A549 (cell line): ENCODE measurements at regions not wholly inside any gene's neighbourhood (a gene's known extent, or its start where the extent isn't known, plus 50 kb on each side); places are given as distances from the start of the nearest gene placed in this dataset.
A peak's percentile ranks its signal among the peaks of the same experiment; 100 is the strongest.

Source experiments
- ATAC-seq, 2 experiments: fragments of 200-7000 bp in 1 of 2; fragments of >200 bp in 1 of 2; cut with Nextera tagmentation in 1 of 2; cut with Tn5 transposase in 1 of 2; 3 replicates each; pipeline versions ENCODE4 v1.8.0 to v1.9.1; 2018 to 2020; ENCODE audit warnings: mild to moderate bottlenecking in 1 of 2, moderate library complexity in 1 of 2
- CTCF ChIA-PET: fragments of 300-600 bp; sonication (Branson Sonifier 250); formaldehyde crosslinking; extraction: SDS; loops from one replicate; lab custom pipeline; 2021; ENCODE audit warnings: antibody characterized with exemption, inconsistent platforms; lab: Yijun Ruan, JAX
- POLR2A ChIA-PET: fragments of 350-600 bp; formaldehyde crosslinking; extraction: SDS; loops from one replicate; lab custom pipeline; 2021; ENCODE audit warnings: antibody characterized with exemption, inconsistent platforms; lab: Yijun Ruan, JAX
- DNase-seq, 2 experiments: peaks; one replicate each; pipeline versions ENCODE4 v3.0.0 to v3.0.0-alpha.2; 2011 to 2016; ENCODE audit warnings: low read depth in 1 of 2, low spot score in 1 of 2
- FAIRE-seq: peaks from 2 replicates; lab custom pipeline; 2011; peaks lifted over from hg19 to GRCh38; lab: Jason Lieb, UNC
- H3K27ac ChIP-seq, 2 experiments: fragments of >200 bp; sonication (Bioruptor Twin); formaldehyde crosslinking; 3 replicates each; pipeline ENCODE4 v1.5.1; 2016 to 2017
- H3K4me1 ChIP-seq: fragments of >200 bp; sonication (Bioruptor Twin); formaldehyde crosslinking; 3 replicates; pipeline ENCODE4 v1.6.1; 2016
- H3K4me2 ChIP-seq: fragments of >200 bp; sonication (Bioruptor Twin); formaldehyde crosslinking; 3 replicates; pipeline ENCODE4 v1.6.1; 2016
- H3K4me3 ChIP-seq: fragments of >200 bp; sonication (Bioruptor Twin); formaldehyde crosslinking; 3 replicates; pipeline ENCODE4 v1.5.1; 2016
- H3K9me3 ChIP-seq: fragments of >200 bp; sonication (Bioruptor Twin); formaldehyde crosslinking; 3 replicates; pipeline ENCODE4 v1.6.1; 2016
- BHLHE40 ChIP-seq: IDR thresholded peaks from 2 replicates; pipeline ENCODE4 v1.6.1; 2012; ENCODE audit warnings: low read depth, low read length, inconsistent platforms
- CBX2 ChIP-seq: fragments of 200-600 bp; sonication (generic); IDR thresholded peaks from 2 replicates; pipeline ENCODE4 v1.6.1; 2016; ENCODE audit warnings: low read depth, mild to moderate bottlenecking, borderline replicate concordance
- CEBPB ChIP-seq, 2 experiments: fragments of >200 bp in 1 of 2; sonication (Bioruptor Twin) in 1 of 2; formaldehyde crosslinking in 1 of 2; IDR thresholded peaks; 2 replicates each; pipeline ENCODE4 v1.6.1; 2012 to 2016
- CHD2 ChIP-seq: fragments of 150-350 bp; IDR thresholded peaks from 2 replicates; pipeline ENCODE4 v1.6.1; 2014; ENCODE audit warnings: low read length; ENCODE audit not compliant: partially characterized antibody
- E2F6 ChIP-seq: IDR thresholded peaks from 2 replicates; pipeline ENCODE4 v1.6.1; 2012; ENCODE audit warnings: low read depth, borderline replicate concordance
- ELK1 ChIP-seq: fragments of 150-350 bp; IDR thresholded peaks from 2 replicates; pipeline ENCODE4 v1.6.1; 2014; ENCODE audit warnings: low read depth, mild to moderate bottlenecking, low read length
- FOSB ChIP-seq: fragments of 250-450 bp; sonication (Bioruptor Pico); IDR thresholded peaks from 2 replicates; pipeline ENCODE4 v1.5.0; 2020; ENCODE audit warnings: mild to moderate bottlenecking, moderate library complexity
- FOSL2 ChIP-seq, 2 experiments: fragments of 450-650 bp in 1 of 2; fragments of >200 bp in 1 of 2; sonication (Bioruptor Twin) in 1 of 2; formaldehyde crosslinking; IDR thresholded peaks; 2 replicates each; pipeline versions ENCODE4 v1.5.0 to v1.6.1; 2016 to 2020; ENCODE audit warnings: mild to moderate bottlenecking in 1 of 2, moderate library complexity in 1 of 2
- HES2 ChIP-seq: fragments of >200 bp; sonication (Bioruptor Twin); formaldehyde crosslinking; IDR thresholded peaks from 2 replicates; pipeline ENCODE4 v1.6.1; 2016
- HEYL ChIP-seq: fragments of 250-450 bp; sonication (Bioruptor Pico); IDR thresholded peaks from 2 replicates; pipeline ENCODE4 v1.8.0; 2021; ENCODE audit warnings: mild to moderate bottlenecking, moderate library complexity
- HOXA7 ChIP-seq: fragments of 250-450 bp; sonication (Bioruptor Pico); IDR thresholded peaks from 2 replicates; pipeline ENCODE4 v1.5.0; 2020; ENCODE audit warnings: mild to moderate bottlenecking, moderate library complexity
- JUN ChIP-seq, 2 experiments: fragments of >200 bp; sonication (Bioruptor Twin); formaldehyde crosslinking; IDR thresholded peaks; 2 replicates in 1 of 2; 3 replicates in 1 of 2; pipeline ENCODE4 v1.6.1; 2016 to 2017
- KDM5A ChIP-seq: fragments of 200-600 bp; sonication (generic); IDR thresholded peaks from 2 replicates; pipeline ENCODE4 v1.6.1; 2016; ENCODE audit warnings: antibody characterized with exemption, mild to moderate bottlenecking
- MAZ ChIP-seq: fragments of 150-350 bp; IDR thresholded peaks from 2 replicates; pipeline ENCODE4 v1.6.1; 2014; ENCODE audit warnings: antibody characterized with exemption, low read depth, low read length, borderline replicate concordance
- NFE2L2 ChIP-seq: fragments of 150-350 bp; conservative IDR thresholded peaks from 2 replicates; pipeline ENCODE4 v1.6.1; 2014; ENCODE audit warnings: low read length
- NR3C1 ChIP-seq: fragments of >200 bp; sonication (Bioruptor Twin); formaldehyde crosslinking; IDR thresholded peaks from 3 replicates; pipeline ENCODE4 v1.6.1; 2017
- RNF2 ChIP-seq: fragments of 200-600 bp; sonication (generic); IDR thresholded peaks from 2 replicates; pipeline ENCODE4 v1.6.1; 2016; ENCODE audit warnings: low read depth, mild to moderate bottlenecking, antibody characterized with exemption, moderate library complexity, borderline replicate concordance
- WGBS: methylation state at CpG from one replicate; pipeline ENCODE4 v1.1.6; 2017; ENCODE audit errors: missing lambda C conversion rate; 5-methylcytosine and 5-hydroxymethylcytosine counted together
- TF ChIP-seq, protein P1 (sequence below): fragments of 250-450 bp; sonication (Bioruptor Pico); IDR thresholded peaks from 2 replicates; pipeline ENCODE4 v1.5.0; 2021; ENCODE audit warnings: mild to moderate bottlenecking, moderate library complexity, borderline replicate concordance

GRCh38 chr3:34176723-34177122, 378.3 kb downstream of the PDCD6IP start:
- POLR2A ChIA-PET, result no interaction called here
- FAIRE-seq (peak; percentile 51), DNase-seq (no peak), ATAC-seq (no peak)
- no peak for TF ChIP-seq CHD2
- no peak for TF ChIP-seq HES2
- no peak for TF ChIP-seq NFE2L2
- no peak for TF ChIP-seq FOSB (CRISPR knock-in tag)
- no peak for TF ChIP-seq HOXA7 (CRISPR knock-in tag)
- TF ChIP-seq, protein P1, sequence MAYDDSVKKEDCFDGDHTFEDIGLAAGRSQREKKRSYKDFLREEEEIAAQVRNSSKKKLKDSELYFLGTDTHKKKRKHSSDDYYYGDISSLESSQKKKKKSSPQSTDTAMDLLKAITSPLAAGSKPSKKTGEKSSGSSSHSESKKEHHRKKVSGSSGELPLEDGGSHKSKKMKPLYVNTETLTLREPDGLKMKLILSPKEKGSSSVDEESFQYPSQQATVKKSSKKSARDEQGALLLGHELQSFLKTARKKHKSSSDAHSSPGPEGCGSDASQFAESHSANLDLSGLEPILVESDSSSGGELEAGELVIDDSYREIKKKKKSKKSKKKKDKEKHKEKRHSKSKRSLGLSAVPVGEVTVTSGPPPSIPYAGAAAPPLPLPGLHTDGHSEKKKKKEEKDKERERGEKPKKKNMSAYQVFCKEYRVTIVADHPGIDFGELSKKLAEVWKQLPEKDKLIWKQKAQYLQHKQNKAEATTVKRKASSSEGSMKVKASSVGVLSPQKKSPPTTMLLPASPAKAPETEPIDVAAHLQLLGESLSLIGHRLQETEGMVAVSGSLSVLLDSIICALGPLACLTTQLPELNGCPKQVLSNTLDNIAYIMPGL, result no peak
- no peak for TF ChIP-seq CEBPB (IDR thresholded peaks at IDR 0.05)
- no peak for TF ChIP-seq BHLHE40
- TF ChIP-seq CBX2, result no peak
- H3K27ac ChIP-seq, result no peak overlapping the region
- H3K4me2 ChIP-seq, result no peak overlapping the region
- H3K9me3 ChIP-seq, result no peaks in the 10 kb centered on the region
- CTCF ChIA-PET, result no interaction called here
- no peaks in the 10 kb centered on the region for H3K4me1 ChIP-seq
- no peak overlapping the region for H3K4me3 ChIP-seq

GRCh38 chr3:34178415-34178814, 380.0 kb downstream of the PDCD6IP start:
- no peak overlapping the region for H3K27ac ChIP-seq
- no peak for FAIRE-seq
- POLR2A ChIA-PET, result no interaction called here
- no peak overlapping the region for H3K4me2 ChIP-seq
- H3K4me3 ChIP-seq, result no peak overlapping the region
- no peak for TF ChIP-seq HEYL (CRISPR knock-in tag)
- no peak for TF ChIP-seq MAZ
- TF ChIP-seq FOSL2 (IDR thresholded peaks at IDR 0.05), result no peak
- no peak for TF ChIP-seq FOSL2 (CRISPR knock-in tag; IDR thresholded peaks at IDR 0.05)
- TF ChIP-seq, protein P1, result no peak
- no peak for TF ChIP-seq ELK1
- no peak for TF ChIP-seq JUN (IDR thresholded peaks at IDR 0.05)
- no peak for TF ChIP-seq NR3C1
- TF ChIP-seq RNF2, result no peak
- no peak for TF ChIP-seq KDM5A
- no peak for TF ChIP-seq HOXA7 (CRISPR knock-in tag)
- TF ChIP-seq E2F6, result no peak
- no peak for TF ChIP-seq CHD2
- TF ChIP-seq HES2, result no peak
- TF ChIP-seq, all 56 proteins: peak for 0
- no peaks in the 10 kb centered on the region for H3K9me3 ChIP-seq
- DNase-seq, result no peak
- no peaks in the 10 kb centered on the region for H3K4me1 ChIP-seq
- no peak for ATAC-seq
- 52% methylated on average over 2 of the region's 2 CpGs for WGBS
- CTCF ChIA-PET, result no interaction called here
